ENCODE measurements at regions not wholly inside any gene's neighbourhood (a gene's known extent, or its start where the extent isn't known, plus 50 kb on each side); places are given as distances from the start of the nearest gene placed in this dataset.
"Not testable (repeated sequence)": the region's sequence is repeated elsewhere in the genome, so short reads cannot be mapped to it uniquely, and the experiment has no call there.

GRCh38 chr7:57821438-57822382, 371.7 kb downstream of the ZNF716 start:
- TF ChIP-seq, protein P1, sequence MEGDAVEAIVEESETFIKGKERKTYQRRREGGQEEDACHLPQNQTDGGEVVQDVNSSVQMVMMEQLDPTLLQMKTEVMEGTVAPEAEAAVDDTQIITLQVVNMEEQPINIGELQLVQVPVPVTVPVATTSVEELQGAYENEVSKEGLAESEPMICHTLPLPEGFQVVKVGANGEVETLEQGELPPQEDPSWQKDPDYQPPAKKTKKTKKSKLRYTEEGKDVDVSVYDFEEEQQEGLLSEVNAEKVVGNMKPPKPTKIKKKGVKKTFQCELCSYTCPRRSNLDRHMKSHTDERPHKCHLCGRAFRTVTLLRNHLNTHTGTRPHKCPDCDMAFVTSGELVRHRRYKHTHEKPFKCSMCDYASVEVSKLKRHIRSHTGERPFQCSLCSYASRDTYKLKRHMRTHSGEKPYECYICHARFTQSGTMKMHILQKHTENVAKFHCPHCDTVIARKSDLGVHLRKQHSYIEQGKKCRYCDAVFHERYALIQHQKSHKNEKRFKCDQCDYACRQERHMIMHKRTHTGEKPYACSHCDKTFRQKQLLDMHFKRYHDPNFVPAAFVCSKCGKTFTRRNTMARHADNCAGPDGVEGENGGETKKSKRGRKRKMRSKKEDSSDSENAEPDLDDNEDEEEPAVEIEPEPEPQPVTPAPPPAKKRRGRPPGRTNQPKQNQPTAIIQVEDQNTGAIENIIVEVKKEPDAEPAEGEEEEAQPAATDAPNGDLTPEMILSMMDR (IDR thresholded peaks at IDR 0.05; ENCODE audit: partially characterized antibody, unreplicated experiment): no peak
- DNase-seq: no peak
- peaks cover 12% of the 10 kb centered on the region for H3K27me3 Mint-ChIP-seq (ENCODE audit: unreplicated experiment)
- H3K4me1 Mint-ChIP-seq (ENCODE audit: low read depth, unreplicated experiment): no peaks in the 10 kb centered on the region
- H3K36me3 Mint-ChIP-seq (ENCODE audit: unreplicated experiment): peaks cover 10% of the 10 kb centered on the region
- H3K9me3 Mint-ChIP-seq (ENCODE audit: unreplicated experiment): peaks cover 44% of the 10 kb centered on the region
- H3K4me3 Mint-ChIP-seq (ENCODE audit: unreplicated experiment): no peak overlapping the region
- no peak overlapping the region for H3K27ac Mint-ChIP-seq (ENCODE audit: unreplicated experiment)

GRCh38 chr7:57826548-57826947, 376.6 kb downstream of the ZNF716 start:
- H3K9me3 Mint-ChIP-seq (ENCODE audit: unreplicated experiment): peaks cover 19% of the 10 kb centered on the region
- H3K36me3 Mint-ChIP-seq (ENCODE audit: unreplicated experiment): not testable (repeated sequence)

DNA sequence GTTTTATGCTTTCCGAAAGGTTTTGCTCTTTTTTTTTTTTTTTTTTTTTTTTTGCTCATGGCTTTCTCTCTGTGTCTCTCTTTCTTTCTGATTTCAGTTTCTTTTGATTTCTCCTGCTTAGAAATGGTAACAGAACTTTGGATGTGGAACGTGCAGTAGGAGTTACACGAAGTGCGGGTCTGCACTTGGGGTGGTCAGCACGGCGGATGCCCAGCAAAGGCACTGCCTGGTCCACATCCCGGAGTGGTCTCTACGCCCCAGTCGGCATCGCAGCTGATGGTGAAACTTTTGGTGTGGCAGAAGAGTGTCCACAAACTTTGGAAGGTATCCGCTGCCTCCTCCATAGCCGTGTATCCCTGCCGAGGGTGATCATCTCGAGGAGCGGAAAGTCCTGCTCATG, 385.2 kb downstream of the ZNF716 start:
- not testable (repeated sequence) for H3K27ac Mint-ChIP-seq (ENCODE audit: unreplicated experiment); H3K27me3 Mint-ChIP-seq (ENCODE audit: unreplicated experiment)

More at GRCh38 chr7:57826548-57826947, 376.6 kb downstream of the ZNF716 start:
- not testable (repeated sequence) for H3K27me3 Mint-ChIP-seq (ENCODE audit: unreplicated experiment); DNase-seq; H3K4me1 Mint-ChIP-seq (ENCODE audit: low read depth, unreplicated experiment); H3K4me3 Mint-ChIP-seq (ENCODE audit: unreplicated experiment); H3K27ac Mint-ChIP-seq (ENCODE audit: unreplicated experiment)

GRCh38 chr7:57839152-57839551, 389.2 kb downstream of the ZNF716 start:
- not testable (repeated sequence) for H3K9me3 Mint-ChIP-seq (ENCODE audit: unreplicated experiment); DNase-seq; H3K27me3 Mint-ChIP-seq (ENCODE audit: unreplicated experiment); H3K4me3 Mint-ChIP-seq (ENCODE audit: unreplicated experiment); H3K36me3 Mint-ChIP-seq (ENCODE audit: unreplicated experiment); H3K4me1 Mint-ChIP-seq (ENCODE audit: low read depth, unreplicated experiment); H3K27ac Mint-ChIP-seq (ENCODE audit: unreplicated experiment)

More for the DNA sequence above, 385.2 kb downstream of the ZNF716 start:
- not testable (repeated sequence) for H3K9me3 Mint-ChIP-seq (ENCODE audit: unreplicated experiment); DNase-seq; H3K36me3 Mint-ChIP-seq (ENCODE audit: unreplicated experiment); H3K4me1 Mint-ChIP-seq (ENCODE audit: low read depth, unreplicated experiment); H3K4me3 Mint-ChIP-seq (ENCODE audit: unreplicated experiment)

GRCh38 chr7:57867884-57868701, 418.1 kb downstream of the ZNF716 start:
- peaks cover 10% of the 10 kb centered on the region for H3K9me3 Mint-ChIP-seq (ENCODE audit: unreplicated experiment)

More at GRCh38 chr7:57867884-57868701, 418.1 kb downstream of the ZNF716 start:
- H3K4me3 Mint-ChIP-seq (ENCODE audit: unreplicated experiment): no peak overlapping the region
- no peaks in the 10 kb centered on the region for H3K4me1 Mint-ChIP-seq (ENCODE audit: low read depth, unreplicated experiment)
- no peak overlapping the region for H3K27ac Mint-ChIP-seq (ENCODE audit: unreplicated experiment)
- DNase-seq: no peak
- H3K36me3 Mint-ChIP-seq (ENCODE audit: unreplicated experiment): no peaks in the 10 kb centered on the region
- H3K27me3 Mint-ChIP-seq (ENCODE audit: unreplicated experiment): no peaks in the 10 kb centered on the region
- TF ChIP-seq, protein P1 (IDR thresholded peaks at IDR 0.05; ENCODE audit: partially characterized antibody, unreplicated experiment): no peak

Measured in glutamatergic neuron (in vitro differentiated cells).